ENCODE measurements at regions not wholly inside any gene's neighbourhood (a gene's known extent, or its start where the extent isn't known, plus 50 kb on each side); places are given as distances from the start of the nearest gene placed in this dataset.

DNA sequence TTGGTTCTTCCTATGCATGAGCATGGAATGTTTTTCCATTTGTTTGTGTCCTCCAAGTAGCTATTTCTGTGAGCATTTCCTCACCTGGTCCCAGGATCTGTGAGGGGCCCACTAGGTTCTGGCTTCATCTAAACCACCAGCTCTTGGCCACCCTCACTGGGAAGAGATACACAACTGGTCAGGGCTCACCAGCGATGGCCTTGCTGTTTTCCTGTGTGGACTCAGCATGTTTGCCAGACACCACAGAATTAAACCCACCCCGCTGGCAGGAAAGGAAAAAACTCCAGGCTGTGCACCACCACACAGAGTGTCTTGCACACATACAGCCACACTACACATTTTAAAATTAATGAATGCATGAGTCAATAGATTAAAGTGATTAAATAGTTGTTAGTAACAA, 65.1 kb upstream of the NXT1 start:
- WGBS (ENCODE audit: insufficient coverage): 92% methylated on average over 2 of the region's 2 CpGs
- H3K27ac ChIP-seq (ENCODE audit: low read length in 2 of 2): no peak overlapping the region
- H3K27ac Mint-ChIP-seq: no peak overlapping the region
- intact Hi-C loops (cut with micrococcal nuclease): no loop called here
- H3K4me1 ChIP-seq (ENCODE audit: control insufficient read depth in 2 of 2, insufficient read depth in 2 of 2, low read length in 2 of 2): no peaks in the 10 kb centered on the region
- no peaks in the 10 kb centered on the region for H3K79me2 ChIP-seq (ENCODE audit: control insufficient read depth, insufficient read depth, low read length)
- DNase-seq (no peak), ATAC-seq (ENCODE audit: low read depth) (no peak)
- H3K9ac ChIP-seq (ENCODE audit: low read length): no peak overlapping the region
- no peaks in the 10 kb centered on the region for H3K9me3 ChIP-seq (ENCODE audit: control extremely low read depth in 1 of 3, control insufficient read depth in 2 of 3, insufficient read depth in 1 of 3, low read length in 2 of 3)
- no peak overlapping the region for H2AFZ ChIP-seq (ENCODE audit: insufficient read depth, low read depth, low read length, poor library complexity, severe bottlenecking)
- no peak overlapping the region for H3K4me2 ChIP-seq (replicated peaks; ENCODE audit: low read depth, low read length, poor library complexity, severe bottlenecking)
- no peak overlapping the region for H3K4me3 Mint-ChIP-seq
- no peak for TF ChIP-seq EZH2 (IDR thresholded peaks at IDR 0.05; ENCODE audit: borderline replicate concordance, insufficient read depth, low read depth, low read length, poor library complexity, severe bottlenecking)
- no peak for TF ChIP-seq CTCF (IDR thresholded peaks at IDR 0.05)
- H3K27me3 Mint-ChIP-seq: peaks cover 1% of the 10 kb centered on the region
- peaks cover 2% of the 10 kb centered on the region for H3K9me3 Mint-ChIP-seq (ENCODE audit: insufficient read depth)
- no peaks in the 10 kb centered on the region for H4K20me1 ChIP-seq (ENCODE audit: control insufficient read depth, insufficient read depth, low read length, poor library complexity, severe bottlenecking)
- H3K36me3 ChIP-seq (replicated peaks in 1 of 2; ENCODE audit: control extremely low read depth in 1 of 2, control insufficient read depth in 1 of 2, extremely low read depth in 1 of 2, insufficient read depth in 2 of 2, low read length in 1 of 2): no peaks in the 10 kb centered on the region
- ChIA-PET POLR2A (no interaction called here), CTCF (no interaction called here)
- H3K4me1 Mint-ChIP-seq: no peaks in the 10 kb centered on the region
- H3K27me3 ChIP-seq (replicated peaks in 1 of 4; ENCODE audit: control extremely low read depth in 1 of 4, control insufficient read depth in 3 of 4, insufficient read depth in 4 of 4, low read length in 3 of 4): no peaks in the 10 kb centered on the region
- H3K4me3 ChIP-seq (ENCODE audit: control extremely low read depth in 1 of 5, extremely low read depth in 1 of 5, insufficient read depth in 1 of 5, low read depth in 2 of 5, low read length in 4 of 5): no peak overlapping the region

- Mint-ChIP-seq H3K9me3 (ENCODE audit: insufficient read depth) (peaks cover 2% of the 10 kb centered on the region), H3K4me3 (no peak overlapping the region), H3K4me1 (no peaks in the 10 kb centered on the region), H3K27ac (no peak overlapping the region), H3K27me3 (no peaks in the 10 kb centered on the region)
- Histone ChIP-seq H3K36me3 (replicated peaks in 1 of 2; ENCODE audit: control extremely low read depth in 1 of 2, control insufficient read depth in 1 of 2, extremely low read depth in 1 of 2, insufficient read depth in 2 of 2, low read length in 1 of 2) (no peaks in the 10 kb centered on the region), H3K79me2 (ENCODE audit: control insufficient read depth, insufficient read depth, low read length) (no peaks in the 10 kb centered on the region), H3K4me1 (ENCODE audit: control insufficient read depth in 2 of 2, insufficient read depth in 2 of 2, low read length in 2 of 2) (no peaks in the 10 kb centered on the region), H3K4me3 (ENCODE audit: control extremely low read depth in 1 of 5, extremely low read depth in 1 of 5, insufficient read depth in 1 of 5, low read depth in 2 of 5, low read length in 4 of 5) (no peak overlapping the region), H3K9ac (ENCODE audit: low read length) (no peak overlapping the region), H4K20me1 (ENCODE audit: control insufficient read depth, insufficient read depth, low read length, poor library complexity, severe bottlenecking) (no peaks in the 10 kb centered on the region), H3K9me3 (ENCODE audit: control extremely low read depth in 1 of 3, control insufficient read depth in 2 of 3, insufficient read depth in 1 of 3, low read length in 2 of 3) (no peaks in the 10 kb centered on the region), H3K27ac (ENCODE audit: low read length in 2 of 2) (no peak overlapping the region), H3K27me3 (replicated peaks in 1 of 4; ENCODE audit: control extremely low read depth in 1 of 4, control insufficient read depth in 3 of 4, insufficient read depth in 4 of 4, low read length in 3 of 4) (no peaks in the 10 kb centered on the region), H3K4me2 (replicated peaks; ENCODE audit: low read depth, low read length, poor library complexity, severe bottlenecking) (no peak overlapping the region), H2AFZ (ENCODE audit: insufficient read depth, low read depth, low read length, poor library complexity, severe bottlenecking) (no peak overlapping the region)
- TF ChIP-seq CTCF (IDR thresholded peaks at IDR 0.05) (no peak), EZH2 (IDR thresholded peaks at IDR 0.05; ENCODE audit: borderline replicate concordance, insufficient read depth, low read depth, low read length, poor library complexity, severe bottlenecking) (no peak)
- CTCF ChIA-PET: no interaction called here
- POLR2A ChIA-PET: no interaction called here
- ATAC-seq (ENCODE audit: low read depth) (no peak), DNase-seq (no peak)
- intact Hi-C loops (cut with micrococcal nuclease): no loop called here
- WGBS (ENCODE audit: insufficient coverage): no CpG with 5 or more reads among the region's 2 CpGs
Observed at GRCh38 chr20:23284009-23284408, 66.6 kb upstream of the NXT1 start.
